ENCODE measurements at regions not wholly inside any gene's neighbourhood (a gene's known extent, or its start where the extent isn't known, plus 50 kb on each side); places are given as distances from the start of the nearest gene placed in this dataset.

DNA sequence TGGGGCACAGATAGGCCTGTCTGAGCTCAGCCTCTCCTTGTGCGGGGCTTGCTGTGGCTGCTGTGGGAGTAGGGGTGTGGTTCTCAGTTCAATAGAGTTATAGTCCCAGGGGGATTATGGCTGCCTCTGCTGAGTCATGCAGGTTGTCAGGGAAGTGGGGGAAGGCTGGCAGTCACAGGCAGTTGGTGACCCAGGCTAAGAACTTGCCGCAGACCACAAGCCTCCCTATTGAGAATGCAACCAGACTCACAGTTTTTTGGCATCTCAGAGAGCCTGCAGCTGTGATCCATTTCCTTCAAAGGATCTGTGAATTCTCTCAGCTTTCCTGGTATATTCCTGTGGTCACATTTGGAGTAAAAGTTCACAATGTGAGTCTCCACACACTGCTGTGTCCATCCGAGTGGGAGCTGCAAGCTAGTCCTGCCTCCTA lies 364.9 kb downstream of the ZNF674 start:
- Histone ChIP-seq H2AK9ac (replicated peaks; ENCODE audit: low read depth, low read length, poor library complexity) (no peak overlapping the region), H3K4me3 (ENCODE audit: insufficient read depth, low read depth, low read length) (no peak overlapping the region), H3K4me1 (ENCODE audit: control insufficient read depth, insufficient read depth, low read length) (no peaks in the 10 kb centered on the region), H4K5ac (ENCODE audit: low read depth, low read length) (no peak overlapping the region), H4K91ac (ENCODE audit: insufficient read depth, low read depth, low read length) (no peak overlapping the region), H3K27me3 (ENCODE audit: control insufficient read depth, insufficient read depth, low read length) (no peaks in the 10 kb centered on the region; the same call in 1 of the 2 replicates), H3K79me1 (ENCODE audit: low read depth in 1 of 2, low read length in 2 of 2) (no peaks in the 10 kb centered on the region), H2AK5ac (ENCODE audit: low read depth, low read length) (no peak overlapping the region), H2BK20ac (ENCODE audit: low read depth, low read length) (no peak overlapping the region), H4K20me1 (ENCODE audit: insufficient read depth, low read length) (no peaks in the 10 kb centered on the region), H3K23ac (ENCODE audit: low read depth, low read length) (no peak overlapping the region), H2AFZ (replicated peaks; ENCODE audit: low read length, poor library complexity) (no peak overlapping the region), H4K8ac (ENCODE audit: low read depth in 2 of 2, low read length in 2 of 2) (no peak overlapping the region), H3K36me3 (ENCODE audit: control insufficient read depth, insufficient read depth, low read length) (no peaks in the 10 kb centered on the region), H3K9me3 (ENCODE audit: control insufficient read depth, insufficient read depth, low read length) (no peaks in the 10 kb centered on the region), H2BK120ac (ENCODE audit: low read depth, low read length) (no peak overlapping the region), H3K4me2 (ENCODE audit: low read depth, low read length) (no peak overlapping the region), H3K56ac (ENCODE audit: extremely low read depth, insufficient read depth, low read length) (no peak overlapping the region), H3K9ac (ENCODE audit: low read depth, low read length) (no peak overlapping the region), H3K27ac (ENCODE audit: insufficient read depth, low read length) (no peak overlapping the region), H3K14ac (replicated peaks; ENCODE audit: low read depth, low read length) (no peak overlapping the region), H2BK15ac (ENCODE audit: low read depth, low read length) (no peak overlapping the region), H3K4ac (ENCODE audit: low read depth, low read length) (no peak overlapping the region), H3K9me1 (ENCODE audit: insufficient read depth, low read length) (no peaks in the 10 kb centered on the region), H3K18ac (ENCODE audit: low read depth, low read length) (no peak overlapping the region), H2BK5ac (ENCODE audit: low read depth, low read length, poor library complexity, severe bottlenecking) (no peak overlapping the region)
- dilution Hi-C loops (cut with HindIII; ENCODE audit: low sequenced_read_pairs, unreplicated experiment) (no loop called here), intact Hi-C loops (cut with micrococcal nuclease) (no loop called here), in situ Hi-C loops (cut with MboI; ENCODE audit: low sequenced_read_pairs) (no loop called here)
- ChIA-PET POLR2A (ENCODE audit: unreplicated experiment) (no interaction called here), CTCF (no interaction called here)
- DNase-seq (peak; percentile 47), ATAC-seq (ENCODE audit: low read depth) (no peak)
- BruUV-seq (replicated peaks), result no TSS peak
- WGBS, 2 experiments (ENCODE audit: extremely low coverage in 2 of 2, insufficient read length in 1 of 2), result 40% methylated on average over 1 of the region's 3 CpGs; no CpG with 5 or more reads in 1 of the 2 experiments
- TF ChIP-seq NFE2L2 (IDR thresholded peaks at IDR 0.05; ENCODE audit: low read depth, low read length), result no peak
- TF ChIP-seq RAD21 (IDR thresholded peaks at IDR 0.05; ENCODE audit: low read length), result no peak

Data from IMR-90 (cell line).